Astrocyte (in vitro differentiated cells and primary cell): ENCODE measurements at regions not wholly inside any gene's neighbourhood (a gene's known extent, or its start where the extent isn't known, plus 50 kb on each side); places are given as distances from the start of the nearest gene placed in this dataset.

ENCODE experiments used
- DNase-seq: peaks from one replicate; pipeline ENCODE4 v3.0.0-alpha.2; 2010; ENCODE audit warnings: low read depth
- FAIRE-seq: peaks from 2 replicates; lab custom pipeline; 2011; peaks lifted over from hg19 to GRCh38; lab: Jason Lieb, UNC
- H2AFZ ChIP-seq: 2 replicates; pipeline ENCODE4 v1.6.0; 2012; ENCODE audit warnings: low read depth, low read length, inconsistent platforms
- H3K27ac ChIP-seq: 2 replicates; pipeline ENCODE4 v1.5.1; 2011; ENCODE audit warnings: low read depth, low read length, inconsistent platforms
- H3K27me3 ChIP-seq: 2 replicates; pipeline ENCODE4 v1.6.0; 2011; ENCODE audit warnings: low read length, inconsistent platforms; ENCODE audit not compliant: insufficient read depth
- H3K36me3 ChIP-seq: 2 replicates; pipeline ENCODE4 v1.5.1; 2011; ENCODE audit warnings: low read length, inconsistent platforms; ENCODE audit not compliant: insufficient read depth
- H3K4me1 ChIP-seq: 2 replicates; pipeline ENCODE4 v1.5.1; 2011; ENCODE audit warnings: low read length, inconsistent platforms; ENCODE audit not compliant: insufficient read depth
- H3K4me2 ChIP-seq: 2 replicates; pipeline ENCODE4 v1.6.0; 2012; ENCODE audit warnings: low read length, inconsistent platforms
- H3K4me3 ChIP-seq: 2 replicates; pipeline ENCODE4 v1.5.1; 2011; ENCODE audit warnings: low read depth, mild to moderate bottlenecking, low read length, inconsistent platforms; ENCODE audit not compliant: insufficient read depth
- H3K79me2 ChIP-seq: 2 replicates; pipeline ENCODE4 v1.6.0; 2012; ENCODE audit warnings: mild to moderate bottlenecking, low read length, inconsistent platforms; ENCODE audit not compliant: insufficient read depth
- H3K9ac ChIP-seq: 2 replicates; pipeline ENCODE4 v1.6.0; 2012; ENCODE audit warnings: mild to moderate bottlenecking, low read length, inconsistent platforms
- H3K9me3 ChIP-seq: 2 replicates; pipeline ENCODE4 v1.5.1; 2012; ENCODE audit warnings: low read depth, mild to moderate bottlenecking, low read length, inconsistent platforms; ENCODE audit not compliant: insufficient read depth
- H4K20me1 ChIP-seq: 2 replicates; pipeline ENCODE4 v1.6.0; 2012; ENCODE audit warnings: low read length, inconsistent platforms; ENCODE audit not compliant: insufficient read depth
- H3K27ac Mint-ChIP-seq: one replicate; pipeline ENCODE4 v1.8.0; 2021; ENCODE audit warnings: mild to moderate bottlenecking, mixed read lengths; ENCODE audit not compliant: unreplicated experiment
- H3K27me3 Mint-ChIP-seq: one replicate; pipeline ENCODE4 v1.8.0; 2021; ENCODE audit warnings: low read depth, mixed read lengths; ENCODE audit not compliant: unreplicated experiment
- H3K36me3 Mint-ChIP-seq: one replicate; pipeline ENCODE4 v1.8.0; 2021; ENCODE audit warnings: low read depth, mixed read lengths; ENCODE audit not compliant: unreplicated experiment
- H3K4me1 Mint-ChIP-seq: one replicate; pipeline ENCODE4 v1.8.0; 2021; ENCODE audit warnings: low read depth, mixed read lengths; ENCODE audit not compliant: unreplicated experiment
- H3K4me3 Mint-ChIP-seq: one replicate; pipeline ENCODE4 v1.8.0; 2021; ENCODE audit warnings: mild to moderate bottlenecking, moderate library complexity, mixed read lengths; ENCODE audit not compliant: unreplicated experiment
- H3K9me3 Mint-ChIP-seq: one replicate; pipeline ENCODE4 v1.8.0; 2021; ENCODE audit warnings: mild to moderate bottlenecking, mixed read lengths; ENCODE audit not compliant: unreplicated experiment
- EZH2 ChIP-seq: IDR thresholded peaks from 2 replicates; pipeline ENCODE4 v1.6.1; 2012; ENCODE audit warnings: mild to moderate bottlenecking, low read length, inconsistent platforms; ENCODE audit not compliant: insufficient read depth
- TF ChIP-seq, protein P1 (sequence below): IDR thresholded peaks from 2 replicates; pipeline ENCODE4 v1.5.1; 2011; ENCODE audit warnings: low read depth, mild to moderate bottlenecking, inconsistent platforms, low read length, moderate library complexity; ENCODE audit not compliant: insufficient read depth

DNA sequence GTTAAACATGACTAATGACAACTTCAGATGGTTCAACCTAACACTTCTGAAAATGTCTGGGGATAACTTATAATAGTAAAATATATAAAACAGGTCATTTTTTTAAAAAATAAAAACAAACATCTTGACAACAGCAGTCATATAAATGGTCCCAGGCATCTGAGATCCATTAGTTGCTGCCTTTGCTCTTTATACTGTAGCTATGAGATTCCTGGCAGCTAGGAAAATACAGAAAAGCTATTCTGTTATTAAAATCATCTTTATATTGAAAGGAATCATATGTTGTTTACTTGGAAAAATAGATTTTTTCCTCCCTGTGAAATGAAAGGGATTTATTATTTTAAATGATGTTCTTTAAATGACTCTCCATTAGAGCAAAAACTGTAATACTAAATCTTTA is 55.7 kb upstream of the DEUP1 start:
- no peak overlapping the region for H3K27ac ChIP-seq
- no peak overlapping the region for H3K4me3 Mint-ChIP-seq
- H4K20me1 ChIP-seq: no peaks in the 10 kb centered on the region
- H3K4me3 ChIP-seq: no peak overlapping the region
- no peaks in the 10 kb centered on the region for H3K36me3 Mint-ChIP-seq
- no peak overlapping the region for H3K27ac Mint-ChIP-seq
- no peaks in the 10 kb centered on the region for H3K9me3 ChIP-seq
- no peak overlapping the region for H3K4me2 ChIP-seq
- H3K4me1 Mint-ChIP-seq: no peaks in the 10 kb centered on the region
- peaks cover 1% of the 10 kb centered on the region for H3K27me3 Mint-ChIP-seq
- no peak for TF ChIP-seq EZH2
- TF ChIP-seq, protein P1, sequence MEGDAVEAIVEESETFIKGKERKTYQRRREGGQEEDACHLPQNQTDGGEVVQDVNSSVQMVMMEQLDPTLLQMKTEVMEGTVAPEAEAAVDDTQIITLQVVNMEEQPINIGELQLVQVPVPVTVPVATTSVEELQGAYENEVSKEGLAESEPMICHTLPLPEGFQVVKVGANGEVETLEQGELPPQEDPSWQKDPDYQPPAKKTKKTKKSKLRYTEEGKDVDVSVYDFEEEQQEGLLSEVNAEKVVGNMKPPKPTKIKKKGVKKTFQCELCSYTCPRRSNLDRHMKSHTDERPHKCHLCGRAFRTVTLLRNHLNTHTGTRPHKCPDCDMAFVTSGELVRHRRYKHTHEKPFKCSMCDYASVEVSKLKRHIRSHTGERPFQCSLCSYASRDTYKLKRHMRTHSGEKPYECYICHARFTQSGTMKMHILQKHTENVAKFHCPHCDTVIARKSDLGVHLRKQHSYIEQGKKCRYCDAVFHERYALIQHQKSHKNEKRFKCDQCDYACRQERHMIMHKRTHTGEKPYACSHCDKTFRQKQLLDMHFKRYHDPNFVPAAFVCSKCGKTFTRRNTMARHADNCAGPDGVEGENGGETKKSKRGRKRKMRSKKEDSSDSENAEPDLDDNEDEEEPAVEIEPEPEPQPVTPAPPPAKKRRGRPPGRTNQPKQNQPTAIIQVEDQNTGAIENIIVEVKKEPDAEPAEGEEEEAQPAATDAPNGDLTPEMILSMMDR: no peak
- H3K36me3 ChIP-seq: no peaks in the 10 kb centered on the region
- no peaks in the 10 kb centered on the region for H3K79me2 ChIP-seq
- H2AFZ ChIP-seq: no peak overlapping the region
- H3K27me3 ChIP-seq: no peaks in the 10 kb centered on the region
- H3K9ac ChIP-seq: no peak overlapping the region
- no peaks in the 10 kb centered on the region for H3K4me1 ChIP-seq
- no peaks in the 10 kb centered on the region for H3K9me3 Mint-ChIP-seq
- no peak for FAIRE-seq
- DNase-seq: no peak

DNA sequence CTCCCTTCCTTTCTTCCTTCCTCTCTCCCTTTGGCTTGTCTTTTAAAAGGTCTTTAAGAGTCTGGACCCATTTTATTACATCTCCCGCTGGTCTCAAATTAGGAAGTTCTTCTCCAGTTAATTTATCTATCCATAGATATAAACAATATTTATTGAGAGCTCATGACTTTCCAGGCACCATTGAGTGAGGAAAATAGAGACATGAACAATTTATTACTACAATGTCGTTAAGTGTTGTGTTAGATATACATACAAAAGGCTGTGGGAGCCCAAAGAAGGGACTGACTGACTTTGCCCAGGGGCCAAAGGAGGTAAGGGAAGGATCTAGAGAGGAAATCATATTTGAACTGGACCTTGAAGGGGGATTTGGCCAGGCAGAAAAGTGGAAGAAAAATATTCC is 51.6 kb upstream of the DEUP1 start:
- H3K4me1 Mint-ChIP-seq: no peaks in the 10 kb centered on the region
- no peak for TF ChIP-seq EZH2
- TF ChIP-seq, protein P1: no peak
- Histone ChIP-seq H2AFZ (no peak overlapping the region), H3K9me3 (no peaks in the 10 kb centered on the region), H3K4me2 (no peak overlapping the region), H3K4me3 (no peak overlapping the region), H3K9ac (no peak overlapping the region), H4K20me1 (no peaks in the 10 kb centered on the region), H3K27ac (no peak overlapping the region), H3K4me1 (no peaks in the 10 kb centered on the region), H3K79me2 (no peaks in the 10 kb centered on the region), H3K27me3 (no peaks in the 10 kb centered on the region), H3K36me3 (no peaks in the 10 kb centered on the region)
- no peaks in the 10 kb centered on the region for H3K9me3 Mint-ChIP-seq
- FAIRE-seq (no peak), DNase-seq (no peak)
- H3K27me3 Mint-ChIP-seq: no peaks in the 10 kb centered on the region
- no peak overlapping the region for H3K4me3 Mint-ChIP-seq
- H3K36me3 Mint-ChIP-seq: no peaks in the 10 kb centered on the region
- H3K27ac Mint-ChIP-seq: no peak overlapping the region

DNA sequence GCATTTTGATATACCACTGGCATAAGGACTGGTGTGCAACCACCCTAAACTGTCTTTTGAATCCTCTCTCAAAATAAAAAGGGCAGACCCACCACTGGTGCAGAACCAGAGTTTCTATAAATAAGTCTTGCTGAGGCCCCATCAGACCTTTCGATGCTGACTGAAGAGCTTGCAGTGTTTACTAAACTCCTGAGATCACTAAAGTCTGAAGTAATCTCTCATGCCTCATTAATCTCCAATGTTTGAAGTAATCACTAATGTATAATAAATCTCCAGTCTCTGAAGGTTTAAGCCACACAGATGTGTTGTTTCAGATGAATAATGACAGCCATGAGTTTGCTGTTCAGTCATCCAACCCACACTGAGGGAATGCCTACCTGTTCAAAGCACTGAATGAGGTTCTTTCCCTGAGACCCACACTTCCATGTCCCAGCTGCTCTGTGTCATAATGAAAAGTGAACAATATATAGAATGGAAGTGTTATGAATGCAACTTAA is 50.6 kb upstream of the DEUP1 start:
- Mint-ChIP-seq H3K4me3 (no peak overlapping the region), H3K4me1 (no peaks in the 10 kb centered on the region), H3K27ac (no peak overlapping the region), H3K27me3 (no peaks in the 10 kb centered on the region), H3K9me3 (no peaks in the 10 kb centered on the region), H3K36me3 (no peaks in the 10 kb centered on the region)
- H3K9ac ChIP-seq: no peak overlapping the region
- H3K79me2 ChIP-seq: no peaks in the 10 kb centered on the region
- H3K9me3 ChIP-seq: no peaks in the 10 kb centered on the region
- no peak for FAIRE-seq
- no peak overlapping the region for H3K27ac ChIP-seq
- H3K4me3 ChIP-seq: no peak overlapping the region
- no peaks in the 10 kb centered on the region for H3K27me3 ChIP-seq
- TF ChIP-seq, protein P1: no peak
- TF ChIP-seq EZH2: no peak
- no peak overlapping the region for H3K4me2 ChIP-seq
- H4K20me1 ChIP-seq: no peaks in the 10 kb centered on the region
- no peak for DNase-seq
- H2AFZ ChIP-seq: no peak overlapping the region
- H3K4me1 ChIP-seq: no peaks in the 10 kb centered on the region
- no peaks in the 10 kb centered on the region for H3K36me3 ChIP-seq
